ENCODE measurements at regions not wholly inside any gene's neighbourhood (a gene's known extent, or its start where the extent isn't known, plus 50 kb on each side); places are given as distances from the start of the nearest gene placed in this dataset.

DNA sequence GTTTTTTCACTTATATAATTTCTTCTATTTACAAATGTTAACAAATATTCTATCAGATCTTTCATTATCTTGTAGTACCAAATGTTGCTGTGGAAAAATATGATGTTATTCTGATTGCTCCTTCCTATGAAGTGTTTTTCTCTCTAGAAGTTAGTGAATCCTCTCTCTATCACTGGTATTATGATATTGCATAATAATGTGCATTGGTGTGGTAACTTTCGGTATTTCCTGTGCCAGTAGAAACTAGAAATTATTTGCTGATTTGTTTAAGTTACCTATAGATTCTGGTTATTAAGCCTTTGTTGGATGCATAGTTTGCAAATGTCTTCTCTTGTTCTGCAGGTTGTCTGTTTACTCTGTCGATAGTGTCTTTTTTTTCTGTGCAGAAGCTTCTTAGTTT is 342.5 kb downstream of the CENPW start:
- H3K27me3 ChIP-seq (replicated peaks) = no peaks in the 10 kb centered on the region
- no peaks in the 10 kb centered on the region for H3K36me3 ChIP-seq
- H3K9me3 ChIP-seq (replicated peaks) = no peaks in the 10 kb centered on the region
- H3K4me1 ChIP-seq (replicated peaks) = no peaks in the 10 kb centered on the region
- no peak for DNase-seq (ENCODE audit: low read depth in 1 of 2, low spot score in 2 of 2)
- no peak overlapping the region for H3K27ac ChIP-seq
- H3K4me3 ChIP-seq = no peak overlapping the region

GRCh38 chr6:126685182-126685581 is 345.3 kb downstream of the CENPW start:
- no peaks in the 10 kb centered on the region for H3K27me3 ChIP-seq (replicated peaks)
- H3K4me1 ChIP-seq (replicated peaks) = no peaks in the 10 kb centered on the region
- no peak overlapping the region for H3K27ac ChIP-seq
- no peak for DNase-seq (ENCODE audit: low read depth in 1 of 2, low spot score in 2 of 2)
- no peaks in the 10 kb centered on the region for H3K36me3 ChIP-seq
- no peak overlapping the region for H3K4me3 ChIP-seq
- H3K9me3 ChIP-seq (replicated peaks) = no peaks in the 10 kb centered on the region

DNA sequence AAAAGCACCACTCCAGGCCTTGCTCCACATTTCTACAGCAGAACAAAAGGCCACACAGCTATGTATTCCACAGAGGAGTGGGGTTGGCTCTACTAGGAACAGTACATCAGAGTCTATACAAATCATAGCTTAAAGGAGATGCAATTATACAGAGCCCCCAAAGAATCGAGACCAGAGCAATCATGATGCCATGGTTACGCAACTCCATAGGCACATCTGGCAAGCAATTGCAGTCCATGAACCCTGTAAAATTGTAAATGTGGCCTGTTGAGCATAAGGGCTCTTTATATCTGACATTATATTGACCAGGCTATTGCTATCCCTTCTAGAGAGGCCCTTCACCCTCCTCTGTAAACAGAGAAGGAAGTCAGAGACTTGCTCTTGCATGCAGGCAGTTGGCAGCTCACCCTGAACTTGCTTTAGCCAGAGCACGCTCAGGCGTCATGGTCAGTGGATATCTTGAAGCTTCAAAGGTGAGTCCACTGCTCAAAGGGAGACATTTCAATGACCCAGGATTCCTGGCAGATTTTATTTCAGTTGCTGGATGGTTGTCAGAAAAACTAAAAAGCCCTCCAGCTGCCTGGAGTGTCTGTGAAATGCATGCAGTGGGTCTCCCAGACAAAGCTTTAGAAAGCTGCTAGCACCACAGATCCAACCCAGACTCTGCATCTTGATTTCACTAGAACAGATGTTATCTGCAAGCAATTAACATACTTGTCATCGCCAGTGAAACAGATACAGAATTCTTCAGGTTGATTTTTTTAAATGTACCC is 357.2 kb downstream of the CENPW start:
- no peak for DNase-seq (ENCODE audit: low read depth in 1 of 2, low spot score in 2 of 2)
- no peaks in the 10 kb centered on the region for H3K9me3 ChIP-seq (replicated peaks)
- H3K27me3 ChIP-seq (replicated peaks) = no peaks in the 10 kb centered on the region
- no peak overlapping the region for H3K4me3 ChIP-seq
- no peak overlapping the region for H3K27ac ChIP-seq
- H3K4me1 ChIP-seq (replicated peaks) = no peaks in the 10 kb centered on the region
- no peaks in the 10 kb centered on the region for H3K36me3 ChIP-seq

DNA sequence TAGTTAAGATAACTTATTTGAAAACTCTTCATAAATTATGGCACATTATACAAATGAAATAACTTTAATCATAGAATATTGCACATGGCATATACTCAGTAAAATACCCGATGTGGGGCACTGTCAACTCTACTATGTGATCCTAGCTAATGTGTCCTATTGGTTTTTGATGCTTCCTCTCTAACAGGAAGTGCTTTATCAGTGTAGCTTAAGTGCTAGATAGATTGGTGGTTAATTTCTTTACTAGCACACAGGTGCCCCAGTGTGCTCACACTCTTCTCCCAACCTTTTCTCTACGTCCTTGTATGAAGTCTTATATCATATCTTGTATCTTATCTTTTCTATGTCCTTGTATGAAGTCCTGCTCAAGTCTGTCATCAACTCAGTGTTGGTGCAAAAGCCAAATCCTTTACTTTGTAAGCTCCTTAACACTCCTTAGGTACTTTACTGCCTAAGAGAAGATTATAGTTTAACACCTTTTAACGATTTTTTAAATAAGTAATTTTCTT is 358.9 kb downstream of the CENPW start:
- Histone ChIP-seq H3K27me3 (replicated peaks) (no peaks in the 10 kb centered on the region), H3K4me3 (no peak overlapping the region), H3K27ac (no peak overlapping the region), H3K36me3 (no peaks in the 10 kb centered on the region), H3K4me1 (replicated peaks) (no peaks in the 10 kb centered on the region), H3K9me3 (replicated peaks) (no peaks in the 10 kb centered on the region)
- DNase-seq (ENCODE audit: low read depth in 1 of 2, low spot score in 2 of 2) = no peak

- Histone ChIP-seq H3K27me3 (replicated peaks) (no peaks in the 10 kb centered on the region), H3K4me1 (replicated peaks) (no peaks in the 10 kb centered on the region), H3K9me3 (replicated peaks) (no peaks in the 10 kb centered on the region), H3K27ac (no peak overlapping the region), H3K4me3 (no peak overlapping the region), H3K36me3 (no peaks in the 10 kb centered on the region)
- no peak for DNase-seq (ENCODE audit: low read depth in 1 of 2, low spot score in 2 of 2)
Observed at GRCh38 chr6:126701676-126702560, 362.0 kb downstream of the CENPW start.

- Histone ChIP-seq H3K4me1 (replicated peaks) (peaks cover under 1% of the 10 kb centered on the region), H3K27ac (no peak overlapping the region), H3K9me3 (replicated peaks) (no peaks in the 10 kb centered on the region), H3K27me3 (replicated peaks) (0 out of 2 replicates have a peak, but pooled peaks cover 2% of the 10 kb centered on the region), H3K36me3 (no peaks in the 10 kb centered on the region), H3K4me3 (no peak overlapping the region)
- DNase-seq (ENCODE audit: low read depth in 1 of 2, low spot score in 2 of 2) = no peak
Observed at GRCh38 chr6:126716032-126716431, 376.1 kb downstream of the CENPW start.

DNA sequence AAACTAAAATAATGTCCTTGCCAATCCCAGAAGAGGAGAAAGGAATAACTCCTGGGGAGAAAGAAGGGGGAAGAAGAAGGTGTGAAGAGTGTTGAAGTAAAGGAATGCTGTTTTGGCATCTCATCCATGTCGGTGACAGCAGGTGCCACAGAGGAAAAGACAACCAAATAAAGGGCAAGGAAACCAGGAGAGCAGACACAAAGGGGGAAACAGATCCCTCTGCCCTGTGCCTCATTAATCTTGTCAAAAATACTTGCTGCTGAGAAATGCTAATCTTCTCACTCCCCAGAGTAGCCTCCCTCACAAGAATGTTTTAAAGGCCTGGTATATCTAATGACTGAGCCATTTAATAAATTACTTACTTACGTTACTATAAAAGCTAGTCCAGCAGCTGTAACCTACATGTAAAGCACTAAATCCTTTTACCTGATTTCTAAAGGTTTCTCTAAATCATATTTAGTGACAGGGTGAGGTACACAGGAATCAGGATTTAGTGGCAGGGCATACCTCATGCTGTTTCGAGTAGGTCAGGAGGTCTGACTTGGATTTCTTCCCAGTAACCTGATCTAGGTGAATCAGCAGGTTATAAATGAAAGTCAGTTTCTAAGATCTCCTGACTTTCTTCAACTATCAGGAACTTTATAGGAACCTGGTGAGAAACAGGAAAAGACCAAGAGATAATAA is 377.1 kb downstream of the CENPW start:
- Histone ChIP-seq H3K36me3 (no peaks in the 10 kb centered on the region), H3K27ac (no peak overlapping the region), H3K27me3 (replicated peaks) (0 out of 2 replicates have a peak, but pooled peaks cover 2% of the 10 kb centered on the region), H3K4me1 (replicated peaks) (peaks cover 10% of the 10 kb centered on the region), H3K9me3 (replicated peaks) (no peaks in the 10 kb centered on the region), H3K4me3 (no peak overlapping the region)
- no peak for DNase-seq (ENCODE audit: low read depth in 1 of 2, low spot score in 2 of 2)

- Histone ChIP-seq H3K36me3 (no peaks in the 10 kb centered on the region), H3K9me3 (replicated peaks) (no peaks in the 10 kb centered on the region), H3K4me1 (replicated peaks) (peaks cover 14% of the 10 kb centered on the region), H3K27ac (no peak overlapping the region), H3K27me3 (replicated peaks) (0 out of 2 replicates have a peak, but pooled peaks cover 2% of the 10 kb centered on the region), H3K4me3 (no peak overlapping the region)
- DNase-seq (ENCODE audit: low read depth in 1 of 2, low spot score in 2 of 2) = no peak
Observed at GRCh38 chr6:126718600-126719327, 378.8 kb downstream of the CENPW start.

DNA sequence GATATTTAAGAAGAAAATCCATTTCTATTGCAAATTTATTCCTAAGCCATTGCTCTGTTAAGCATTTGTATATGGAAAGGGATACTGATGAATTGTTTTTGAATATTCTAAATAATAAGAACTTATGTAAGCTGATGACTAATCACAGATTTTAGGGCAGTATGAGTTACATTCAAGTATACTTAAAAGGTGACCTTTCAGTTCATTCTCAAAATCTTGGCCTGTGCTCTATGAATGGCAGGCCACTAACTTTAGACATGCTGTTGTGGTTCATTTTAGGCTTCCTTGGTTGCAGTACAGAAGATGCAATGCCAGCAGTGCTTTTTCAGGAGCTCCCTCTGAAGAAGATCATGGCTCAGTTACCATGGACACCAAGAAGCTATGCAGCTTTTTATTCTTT is 380.4 kb downstream of the CENPW start:
- Histone ChIP-seq H3K27me3 (replicated peaks) (0 out of 2 replicates have a peak, but pooled peaks cover 2% of the 10 kb centered on the region), H3K4me3 (no peak overlapping the region), H3K9me3 (replicated peaks) (0 out of 2 replicates have a peak, but pooled peaks cover 2% of the 10 kb centered on the region), H3K4me1 (replicated peaks) (peaks cover 14% of the 10 kb centered on the region), H3K36me3 (no peaks in the 10 kb centered on the region), H3K27ac (no peak overlapping the region)
- no peak for DNase-seq (ENCODE audit: low read depth in 1 of 2, low spot score in 2 of 2)

- no peak overlapping the region for H3K4me3 ChIP-seq
- DNase-seq (ENCODE audit: low read depth in 1 of 2, low spot score in 2 of 2) = peak in 1 of 2 experiments; percentile 36
- peaks cover 14% of the 10 kb centered on the region for H3K4me1 ChIP-seq (replicated peaks)
- H3K9me3 ChIP-seq (replicated peaks) = 0 out of 2 replicates have a peak, but pooled peaks cover 5% of the 10 kb centered on the region
- H3K27ac ChIP-seq = 0 out of 2 replicates have a peak overlapping the region, but pooled peaks have one; percentile 9
- H3K27me3 ChIP-seq (replicated peaks) = 0 out of 2 replicates have a peak, but pooled peaks cover 2% of the 10 kb centered on the region
- no peaks in the 10 kb centered on the region for H3K36me3 ChIP-seq
Observed at GRCh38 chr6:126721581-126722160, 381.8 kb downstream of the CENPW start.

DNA sequence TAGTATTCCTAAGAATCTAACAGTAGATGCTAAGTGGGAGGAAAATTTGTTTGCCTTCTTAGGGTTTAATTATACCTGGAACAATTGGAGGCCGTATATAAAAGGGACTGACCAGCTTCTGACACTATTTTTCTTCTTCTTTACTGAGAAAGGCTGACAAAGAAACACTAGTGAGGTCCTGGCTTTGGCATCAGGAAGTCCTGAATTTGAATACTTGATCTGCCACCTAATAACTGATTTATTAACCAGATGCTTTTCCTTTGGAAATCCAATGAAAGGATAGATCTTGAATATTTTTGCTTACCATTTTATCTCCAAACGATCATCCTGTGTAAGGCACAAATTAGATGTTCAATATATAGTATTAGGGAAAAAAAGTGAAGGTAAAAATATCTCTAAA is 382.5 kb downstream of the CENPW start:
- H3K27ac ChIP-seq = no peak overlapping the region
- H3K4me1 ChIP-seq (replicated peaks) = peaks cover 14% of the 10 kb centered on the region
- H3K27me3 ChIP-seq (replicated peaks) = 0 out of 2 replicates have a peak, but pooled peaks cover 2% of the 10 kb centered on the region
- DNase-seq (ENCODE audit: low read depth in 1 of 2, low spot score in 2 of 2) = no peak
- 0 out of 2 replicates have a peak, but pooled peaks cover 5% of the 10 kb centered on the region for H3K9me3 ChIP-seq (replicated peaks)
- no peaks in the 10 kb centered on the region for H3K36me3 ChIP-seq
- no peak overlapping the region for H3K4me3 ChIP-seq

DNA sequence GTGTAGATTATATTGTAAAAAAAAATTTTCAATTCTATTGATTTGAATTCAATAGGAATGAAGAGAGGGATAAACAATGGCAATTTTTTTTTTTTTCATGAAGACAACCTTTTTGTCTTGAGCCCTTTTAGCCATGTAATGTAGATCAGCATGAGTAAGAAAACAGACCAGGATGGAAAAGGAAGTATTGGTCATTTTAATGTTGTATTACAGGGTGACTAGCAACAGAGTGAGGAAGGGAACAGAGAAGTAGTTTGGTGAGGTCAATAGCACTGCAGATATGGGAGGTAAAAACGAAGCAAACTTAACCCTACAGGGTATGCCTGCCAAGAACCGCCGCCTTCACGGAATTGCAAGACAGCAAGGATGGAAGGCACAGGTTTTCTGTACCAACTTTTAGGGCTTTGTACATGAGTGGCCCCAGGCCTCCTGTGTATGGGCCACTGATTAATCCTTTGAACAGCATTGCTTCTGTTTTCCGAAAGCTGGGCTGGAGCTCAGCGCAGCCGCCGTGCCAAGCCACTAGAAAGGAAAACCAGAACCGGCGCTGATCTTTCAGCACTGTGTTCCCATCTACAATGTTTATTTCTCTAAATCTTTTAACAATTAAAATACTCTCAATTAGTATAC is 383.7 kb downstream of the CENPW start:
- H3K27me3 ChIP-seq (replicated peaks) = no peaks in the 10 kb centered on the region
- no peak overlapping the region for H3K27ac ChIP-seq
- H3K4me1 ChIP-seq (replicated peaks) = peaks cover 14% of the 10 kb centered on the region
- 0 out of 2 replicates have a peak, but pooled peaks cover 5% of the 10 kb centered on the region for H3K9me3 ChIP-seq (replicated peaks)
- H3K4me3 ChIP-seq = no peak overlapping the region
- no peaks in the 10 kb centered on the region for H3K36me3 ChIP-seq
- DNase-seq (ENCODE audit: low read depth in 1 of 2, low spot score in 2 of 2) = no peak
